ENCODE measurements at regions not wholly inside any gene's neighbourhood (a gene's known extent, or its start where the extent isn't known, plus 50 kb on each side); places are given as distances from the start of the nearest gene placed in this dataset.

- TF ChIP-seq POLR2AphosphoS5 (IDR thresholded peaks at IDR 0.05) = no peak
- TF ChIP-seq POLR2A (IDR thresholded peaks at IDR 0.05; ENCODE audit: low read depth) = no peak
Observed at GRCh38 chr18:64678048-64678447, 529.2 kb upstream of the LINC00305 start.

Data from esophagus muscularis mucosa (tissue), 2 donors.